GM23248 (cell line): ENCODE measurements at regions not wholly inside any gene's neighbourhood (a gene's known extent, or its start where the extent isn't known, plus 50 kb on each side); places are given as distances from the start of the nearest gene placed in this dataset.

Source experiments
- EZH2 ChIP-seq: fragments of 200-600 bp; sonication (generic); IDR thresholded peaks from 2 replicates; pipeline ENCODE4 v1.6.1; 2018; ENCODE audit warnings: antibody characterized with exemption, mild to moderate bottlenecking; ENCODE audit not compliant: insufficient read depth, poor library complexity, severe bottlenecking
- EZH2phosphoT487 ChIP-seq: fragments of 200-600 bp; sonication (generic); IDR thresholded peaks from 2 replicates; pipeline ENCODE4 v1.6.1; 2018; ENCODE audit warnings: antibody characterized with exemption, moderate library complexity, mild to moderate bottlenecking, low read depth; ENCODE audit not compliant: insufficient read depth

DNA sequence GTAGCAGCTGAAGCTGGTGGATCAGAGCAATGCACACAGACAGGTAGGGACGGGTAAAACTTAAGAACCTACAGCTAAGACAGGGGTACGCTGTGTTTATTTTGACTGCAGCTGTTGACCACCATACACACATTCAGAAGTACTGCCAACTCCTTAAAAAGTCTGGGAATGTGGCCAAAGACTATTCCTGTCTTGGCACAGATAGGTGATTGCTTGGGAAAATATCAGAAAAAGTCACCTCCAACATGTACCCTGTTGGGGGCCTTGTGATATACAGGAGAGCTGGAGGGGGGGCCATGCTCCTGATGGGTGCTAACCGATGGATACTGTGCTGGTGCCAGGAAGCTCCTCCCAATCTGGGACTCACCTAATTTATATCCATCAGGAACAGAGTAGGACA is 121.2 kb downstream of the VCX2 start:
- TF ChIP-seq EZH2 (no peak), EZH2phosphoT487 (no peak)
